GM23338 (cell line): ENCODE measurements at regions not wholly inside any gene's neighbourhood (a gene's known extent, or its start where the extent isn't known, plus 50 kb on each side); places are given as distances from the start of the nearest gene placed in this dataset.

ENCODE experiments used
- CREB1 ChIP-seq: fragments of 250-450 bp; sonication (Bioruptor Pico); IDR thresholded peaks from 2 replicates; pipeline ENCODE4 v1.5.0; 2020; ENCODE audit warnings: low read depth, mild to moderate bottlenecking, moderate library complexity
- EZH2 ChIP-seq: fragments of 200-600 bp; sonication (generic); IDR thresholded peaks from one replicate; pipeline ENCODE4 v1.8.0; 2017; ENCODE audit warnings: antibody characterized with exemption, mild to moderate bottlenecking, low read depth; ENCODE audit not compliant: unreplicated experiment
- TF ChIP-seq, protein P1 (sequence below), 2 experiments: fragments of 200-600 bp in 1 of 2; sonication (generic) in 1 of 2; conservative IDR thresholded peaks; 2 replicates each; pipeline versions ENCODE4 v1.5.1 to v1.6.1; 2016 to 2017; ENCODE audit warnings: antibody characterized with exemption in 2 of 2, low read depth in 2 of 2, mild to moderate bottlenecking in 2 of 2, moderate library complexity in 1 of 2

DNA sequence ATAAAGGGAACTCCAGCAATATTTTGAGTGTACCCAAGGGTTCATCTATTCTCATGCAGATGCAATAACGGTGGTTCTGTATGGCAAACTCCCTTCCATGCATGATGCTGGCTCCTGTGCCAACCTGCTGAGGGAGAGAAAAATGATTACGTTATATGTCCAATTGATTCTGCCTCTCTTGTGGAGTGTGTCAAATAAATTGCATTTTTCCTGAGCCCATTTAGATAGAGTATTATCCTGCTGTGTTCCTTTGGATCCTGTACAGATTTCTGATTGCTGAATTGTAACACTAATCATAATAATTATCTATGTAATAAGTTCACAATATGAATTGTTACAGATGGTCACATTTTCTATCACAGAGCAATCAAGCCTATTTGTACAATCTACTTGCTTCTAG, 821.7 kb downstream of the C4orf33 start:
- TF ChIP-seq, protein P1, sequence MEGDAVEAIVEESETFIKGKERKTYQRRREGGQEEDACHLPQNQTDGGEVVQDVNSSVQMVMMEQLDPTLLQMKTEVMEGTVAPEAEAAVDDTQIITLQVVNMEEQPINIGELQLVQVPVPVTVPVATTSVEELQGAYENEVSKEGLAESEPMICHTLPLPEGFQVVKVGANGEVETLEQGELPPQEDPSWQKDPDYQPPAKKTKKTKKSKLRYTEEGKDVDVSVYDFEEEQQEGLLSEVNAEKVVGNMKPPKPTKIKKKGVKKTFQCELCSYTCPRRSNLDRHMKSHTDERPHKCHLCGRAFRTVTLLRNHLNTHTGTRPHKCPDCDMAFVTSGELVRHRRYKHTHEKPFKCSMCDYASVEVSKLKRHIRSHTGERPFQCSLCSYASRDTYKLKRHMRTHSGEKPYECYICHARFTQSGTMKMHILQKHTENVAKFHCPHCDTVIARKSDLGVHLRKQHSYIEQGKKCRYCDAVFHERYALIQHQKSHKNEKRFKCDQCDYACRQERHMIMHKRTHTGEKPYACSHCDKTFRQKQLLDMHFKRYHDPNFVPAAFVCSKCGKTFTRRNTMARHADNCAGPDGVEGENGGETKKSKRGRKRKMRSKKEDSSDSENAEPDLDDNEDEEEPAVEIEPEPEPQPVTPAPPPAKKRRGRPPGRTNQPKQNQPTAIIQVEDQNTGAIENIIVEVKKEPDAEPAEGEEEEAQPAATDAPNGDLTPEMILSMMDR (conservative IDR thresholded peaks at IDR 0.05; ENCODE audit: low read depth in 2 of 2): no peak
- TF ChIP-seq EZH2 (no peak), CREB1 (CRISPR knock-in tag) (no peak)
